ENCODE measurements at regions not wholly inside any gene's neighbourhood (a gene's known extent, or its start where the extent isn't known, plus 50 kb on each side); places are given as distances from the start of the nearest gene placed in this dataset.

- no peak overlapping the region for H3K4me3 ChIP-seq (ENCODE audit: low read depth, low read length)
- DNase-seq (ENCODE audit: low read depth) = no peak
- no peak for TF ChIP-seq CTCF (IDR thresholded peaks at IDR 0.05; ENCODE audit: insufficient read depth, low read depth, low read length, missing control alignments)
These were observed 61.4 kb upstream of the ZSWIM6 start for GRCh38 chr5:61270510-61271165.

GRCh38 chr5:61272688-61273087, 59.4 kb upstream of the ZSWIM6 start:
- no peak for DNase-seq (ENCODE audit: low read depth)

GRCh38 chr5:61273279-61273975, 58.6 kb upstream of the ZSWIM6 start:
- TF ChIP-seq CTCF (IDR thresholded peaks at IDR 0.05; ENCODE audit: insufficient read depth, low read depth, low read length, missing control alignments) = no peak
- H3K4me3 ChIP-seq (ENCODE audit: low read depth, low read length) = no peak overlapping the region
- DNase-seq (ENCODE audit: low read depth) = no peak

More at GRCh38 chr5:61272688-61273087, 59.4 kb upstream of the ZSWIM6 start:
- no peak overlapping the region for H3K4me3 ChIP-seq (ENCODE audit: low read depth, low read length)
- TF ChIP-seq CTCF (IDR thresholded peaks at IDR 0.05; ENCODE audit: insufficient read depth, low read depth, low read length, missing control alignments) = no peak

GRCh38 chr5:61274511-61274911, 57.5 kb upstream of the ZSWIM6 start:
- TF ChIP-seq CTCF (IDR thresholded peaks at IDR 0.05; ENCODE audit: insufficient read depth, low read depth, low read length, missing control alignments) = no peak
- no peak for DNase-seq (ENCODE audit: low read depth)
- H3K4me3 ChIP-seq (ENCODE audit: low read depth, low read length) = no peak overlapping the region

- no peak overlapping the region for H3K4me3 ChIP-seq (ENCODE audit: low read depth, low read length)
- peak; percentile 29 for DNase-seq (ENCODE audit: low read depth)
- TF ChIP-seq CTCF (IDR thresholded peaks at IDR 0.05; ENCODE audit: insufficient read depth, low read depth, low read length, missing control alignments) = no peak
These were observed 56.2 kb upstream of the ZSWIM6 start for GRCh38 chr5:61275841-61276240.

- DNase-seq (ENCODE audit: low read depth) = peak; percentile 21
- H3K4me3 ChIP-seq (ENCODE audit: low read depth, low read length) = no peak overlapping the region
- no peak for TF ChIP-seq CTCF (IDR thresholded peaks at IDR 0.05; ENCODE audit: insufficient read depth, low read depth, low read length, missing control alignments)
These were observed 54.9 kb upstream of the ZSWIM6 start for GRCh38 chr5:61277190-61277589.
